Testis (tissue), 2 donors: ENCODE measurements at regions not wholly inside any gene's neighbourhood (a gene's known extent, or its start where the extent isn't known, plus 50 kb on each side); places are given as distances from the start of the nearest gene placed in this dataset.

Source experiments
- POLR2A ChIP-seq: fragments of 450-650 bp; IDR thresholded peaks from one replicate; pipeline ENCODE4 v1.6.1; 2017; ENCODE audit warnings: antibody characterized with exemption, mild to moderate bottlenecking, moderate library complexity
- TF ChIP-seq, protein P1 (sequence below), 3 experiments: fragments of 450-650 bp in 2 of 3; fragments of 200-600 bp in 1 of 3; sonication (generic) in 1 of 3; IDR thresholded peaks; one replicate each; pipeline ENCODE4 v1.5.1; 2016 to 2019; ENCODE audit warnings: antibody characterized with exemption in 3 of 3, mild to moderate bottlenecking in 2 of 3, moderate library complexity in 1 of 3

GRCh38 chr1:193580419-193580818, 394.0 kb upstream of the B3GALT2 start:
- TF ChIP-seq, protein P1, sequence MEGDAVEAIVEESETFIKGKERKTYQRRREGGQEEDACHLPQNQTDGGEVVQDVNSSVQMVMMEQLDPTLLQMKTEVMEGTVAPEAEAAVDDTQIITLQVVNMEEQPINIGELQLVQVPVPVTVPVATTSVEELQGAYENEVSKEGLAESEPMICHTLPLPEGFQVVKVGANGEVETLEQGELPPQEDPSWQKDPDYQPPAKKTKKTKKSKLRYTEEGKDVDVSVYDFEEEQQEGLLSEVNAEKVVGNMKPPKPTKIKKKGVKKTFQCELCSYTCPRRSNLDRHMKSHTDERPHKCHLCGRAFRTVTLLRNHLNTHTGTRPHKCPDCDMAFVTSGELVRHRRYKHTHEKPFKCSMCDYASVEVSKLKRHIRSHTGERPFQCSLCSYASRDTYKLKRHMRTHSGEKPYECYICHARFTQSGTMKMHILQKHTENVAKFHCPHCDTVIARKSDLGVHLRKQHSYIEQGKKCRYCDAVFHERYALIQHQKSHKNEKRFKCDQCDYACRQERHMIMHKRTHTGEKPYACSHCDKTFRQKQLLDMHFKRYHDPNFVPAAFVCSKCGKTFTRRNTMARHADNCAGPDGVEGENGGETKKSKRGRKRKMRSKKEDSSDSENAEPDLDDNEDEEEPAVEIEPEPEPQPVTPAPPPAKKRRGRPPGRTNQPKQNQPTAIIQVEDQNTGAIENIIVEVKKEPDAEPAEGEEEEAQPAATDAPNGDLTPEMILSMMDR (IDR thresholded peaks at IDR 0.05), result no peak
- no peak for TF ChIP-seq POLR2A
